GM20000 (cell line): ENCODE measurements at regions not wholly inside any gene's neighbourhood (a gene's known extent, or its start where the extent isn't known, plus 50 kb on each side); places are given as distances from the start of the nearest gene placed in this dataset.

Experiments used
- DNase-seq: peaks from one replicate; pipeline ENCODE4 v3.0.0; 2012; ENCODE audit warnings: low spot score
- CTCF ChIP-seq: IDR thresholded peaks from 2 replicates; pipeline ENCODE4 v1.5.1; 2012; ENCODE audit warnings: mild to moderate bottlenecking, control low read depth; ENCODE audit errors: extremely low read depth, missing control alignments

- TF ChIP-seq CTCF, result no peak
- DNase-seq, result no peak
Measured at GRCh38 chr18:10015941-10016819, 102.4 kb downstream of the VAPA start.

GRCh38 chr18:10017043-10017442 is 103.2 kb downstream of the VAPA start:
- DNase-seq, result no peak
- no peak for TF ChIP-seq CTCF

- no peak for DNase-seq
- no peak for TF ChIP-seq CTCF
Measured at GRCh38 chr18:10018289-10018688, 104.5 kb downstream of the VAPA start.

- no peak for TF ChIP-seq CTCF
- no peak for DNase-seq
Measured at GRCh38 chr18:10020171-10020570, 106.4 kb downstream of the VAPA start.

GRCh38 chr18:10022365-10022764 is 108.5 kb downstream of the VAPA start:
- DNase-seq, result no peak
- no peak for TF ChIP-seq CTCF

- no peak for DNase-seq
- no peak for TF ChIP-seq CTCF
Measured at GRCh38 chr18:10023853-10024570, 110.2 kb downstream of the VAPA start.
